MM.1S (cell line): ENCODE measurements at regions not wholly inside any gene's neighbourhood (a gene's known extent, or its start where the extent isn't known, plus 50 kb on each side); places are given as distances from the start of the nearest gene placed in this dataset.

ENCODE experiments used
- DNase-seq: peaks from one replicate; pipeline ENCODE4 v3.0.0-alpha.2; 2015
- H2AFZ ChIP-seq: fragments of 300-600 bp; sonication (generic); 2 replicates; pipeline ENCODE4 v1.6.0; 2016; ENCODE audit warnings: antibody characterized with exemption, low read length
- H3F3A ChIP-seq: fragments of 300-600 bp; sonication (generic); 2 replicates; pipeline ENCODE4 v1.6.1; 2016; ENCODE audit warnings: mild to moderate bottlenecking, antibody characterized with exemption, low read length, moderate library complexity, mixed read lengths; ENCODE audit not compliant: insufficient read depth
- H3K27ac ChIP-seq: fragments of 300-600 bp; sonication (generic); 2 replicates; pipeline ENCODE4 v1.5.1; 2016; ENCODE audit warnings: mild to moderate bottlenecking, low read length
- H3K27me3 ChIP-seq: fragments of 300-600 bp; sonication (generic); replicated peaks from 2 replicates; pipeline ENCODE4 v1.6.0; 2016; ENCODE audit warnings: low read length; ENCODE audit not compliant: insufficient read depth
- H3K36me3 ChIP-seq: fragments of 300-600 bp; sonication (generic); replicated peaks from 2 replicates; pipeline ENCODE4 v1.6.1; 2016; ENCODE audit warnings: mild to moderate bottlenecking, low read length, mixed read lengths; ENCODE audit not compliant: insufficient read depth
- H3K4me1 ChIP-seq: fragments of 300-600 bp; sonication (generic); 2 replicates; pipeline ENCODE4 v1.6.1; 2016; ENCODE audit warnings: low read length, mixed read lengths
- H3K4me2 ChIP-seq: fragments of 300-600 bp; sonication (generic); 2 replicates; pipeline ENCODE4 v1.6.0; 2016; ENCODE audit warnings: low read depth, low read length
- H3K4me3 ChIP-seq: fragments of 300-600 bp; sonication (generic); 2 replicates; pipeline ENCODE4 v1.5.1; 2016; ENCODE audit warnings: low read length, mixed read lengths
- H3K79me2 ChIP-seq: fragments of 300-600 bp; sonication (generic); 2 replicates; pipeline ENCODE4 v1.6.1; 2016; ENCODE audit warnings: mixed run types, low read length, mixed read lengths
- H3K9ac ChIP-seq: fragments of 300-600 bp; sonication (generic); 2 replicates; pipeline ENCODE4 v1.6.1; 2016; ENCODE audit warnings: low read length, mixed read lengths
- H3K9me2 ChIP-seq: fragments of 300-600 bp; sonication (generic); replicated peaks from 2 replicates; pipeline ENCODE4 v1.6.1; 2016; ENCODE audit warnings: mild to moderate bottlenecking, low read length, mixed read lengths; ENCODE audit not compliant: insufficient read depth
- H3K9me3 ChIP-seq: fragments of 300-600 bp; sonication (generic); replicated peaks from 2 replicates; pipeline ENCODE4 v1.6.1; 2016; ENCODE audit warnings: mild to moderate bottlenecking, low read length, mixed read lengths; ENCODE audit not compliant: insufficient read depth
- H4K20me1 ChIP-seq: fragments of 300-600 bp; sonication (generic); 2 replicates; pipeline ENCODE4 v1.6.1; 2016; ENCODE audit warnings: mild to moderate bottlenecking, low read length, moderate library complexity, mixed read lengths; ENCODE audit not compliant: insufficient read depth
- EZH2 ChIP-seq: fragments of 300-600 bp; sonication (generic); optimal IDR thresholded peaks from 2 replicates; pipeline ENCODE3; 2017; ENCODE audit warnings: low read depth, mild to moderate bottlenecking, antibody characterized with exemption, low read length, mixed read lengths
- EZH2phosphoT487 ChIP-seq: fragments of 300-600 bp; sonication (generic); IDR thresholded peaks from 2 replicates; pipeline ENCODE4 v1.6.1; 2018; ENCODE audit warnings: antibody characterized with exemption, low read length
- TF ChIP-seq, protein P1 (sequence below): fragments of 300-600 bp; sonication (generic); IDR thresholded peaks from 2 replicates; pipeline ENCODE4 v1.5.1; 2016; ENCODE audit warnings: antibody characterized with exemption, low read length, mixed read lengths

DNA sequence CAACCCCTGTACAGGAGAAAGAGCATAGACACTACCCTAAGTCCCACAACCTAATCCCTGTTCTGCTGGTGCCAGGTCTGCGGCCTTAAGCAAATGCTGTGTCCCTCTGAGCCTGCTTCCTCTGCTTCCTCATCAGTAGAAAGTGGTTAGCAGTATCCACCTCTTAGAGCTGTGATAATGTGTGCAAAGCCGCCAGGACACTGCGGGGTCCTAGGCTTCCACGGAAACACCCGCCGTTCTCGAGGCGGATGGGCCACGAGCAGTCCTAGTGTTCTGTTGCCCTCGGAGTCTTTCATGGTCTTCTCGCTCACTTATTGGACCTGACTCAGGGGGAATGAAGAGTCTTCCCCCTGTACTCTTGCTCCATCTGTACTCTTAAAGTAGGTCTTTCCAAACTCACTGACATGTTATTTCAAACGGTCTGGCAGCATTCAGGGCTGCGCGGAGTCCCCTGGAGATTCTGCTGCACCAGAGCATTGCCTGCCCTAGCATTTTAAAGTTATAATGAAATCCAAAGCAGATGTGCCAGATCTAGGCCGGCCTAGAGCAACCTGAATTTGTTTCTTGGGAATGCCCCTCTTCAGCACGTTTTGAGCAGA lies 107.2 kb upstream of the ZNF236 start:
- H3K9ac ChIP-seq: no peak overlapping the region
- TF ChIP-seq EZH2: no peak
- no peak for TF ChIP-seq EZH2phosphoT487
- TF ChIP-seq, protein P1, sequence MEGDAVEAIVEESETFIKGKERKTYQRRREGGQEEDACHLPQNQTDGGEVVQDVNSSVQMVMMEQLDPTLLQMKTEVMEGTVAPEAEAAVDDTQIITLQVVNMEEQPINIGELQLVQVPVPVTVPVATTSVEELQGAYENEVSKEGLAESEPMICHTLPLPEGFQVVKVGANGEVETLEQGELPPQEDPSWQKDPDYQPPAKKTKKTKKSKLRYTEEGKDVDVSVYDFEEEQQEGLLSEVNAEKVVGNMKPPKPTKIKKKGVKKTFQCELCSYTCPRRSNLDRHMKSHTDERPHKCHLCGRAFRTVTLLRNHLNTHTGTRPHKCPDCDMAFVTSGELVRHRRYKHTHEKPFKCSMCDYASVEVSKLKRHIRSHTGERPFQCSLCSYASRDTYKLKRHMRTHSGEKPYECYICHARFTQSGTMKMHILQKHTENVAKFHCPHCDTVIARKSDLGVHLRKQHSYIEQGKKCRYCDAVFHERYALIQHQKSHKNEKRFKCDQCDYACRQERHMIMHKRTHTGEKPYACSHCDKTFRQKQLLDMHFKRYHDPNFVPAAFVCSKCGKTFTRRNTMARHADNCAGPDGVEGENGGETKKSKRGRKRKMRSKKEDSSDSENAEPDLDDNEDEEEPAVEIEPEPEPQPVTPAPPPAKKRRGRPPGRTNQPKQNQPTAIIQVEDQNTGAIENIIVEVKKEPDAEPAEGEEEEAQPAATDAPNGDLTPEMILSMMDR: no peak

DNA sequence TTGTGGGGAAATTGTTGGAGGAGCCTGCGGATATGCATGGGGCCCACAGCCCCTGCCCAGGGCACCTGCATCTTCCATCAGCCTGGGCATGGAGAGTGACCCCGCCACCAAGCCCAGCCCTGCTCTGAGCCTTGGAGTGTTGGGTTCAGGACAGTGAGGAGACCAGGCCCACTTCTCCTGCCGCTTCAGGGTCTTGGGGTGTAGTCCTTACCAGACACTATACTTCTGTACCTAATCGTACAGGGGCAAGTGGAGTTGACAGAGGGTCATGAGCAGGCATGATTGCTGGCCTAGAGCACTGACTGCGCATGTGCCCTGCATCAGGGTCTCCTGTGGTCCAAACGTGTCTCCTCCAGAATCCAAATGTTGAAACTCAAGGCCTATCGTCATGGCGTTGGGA lies 108.9 kb upstream of the ZNF236 start:
- Histone ChIP-seq H4K20me1 (no peaks in the 10 kb centered on the region), H3K36me3 (no peaks in the 10 kb centered on the region), H3K27me3 (no peaks in the 10 kb centered on the region), H3K9ac (no peak overlapping the region), H3F3A (no peaks in the 10 kb centered on the region), H3K4me2 (no peak overlapping the region), H3K4me1 (no peaks in the 10 kb centered on the region), H3K4me3 (no peak overlapping the region), H3K79me2 (no peaks in the 10 kb centered on the region), H3K9me2 (no peaks in the 10 kb centered on the region), H3K9me3 (no peaks in the 10 kb centered on the region), H2AFZ (no peak overlapping the region), H3K27ac (no peak overlapping the region)
- TF ChIP-seq EZH2phosphoT487: no peak
- TF ChIP-seq, protein P1: no peak
- TF ChIP-seq EZH2: no peak
- DNase-seq: no peak

More for the DNA sequence above, 107.2 kb upstream of the ZNF236 start:
- H3K9me3 ChIP-seq: no peaks in the 10 kb centered on the region
- no peaks in the 10 kb centered on the region for H3K36me3 ChIP-seq
- H3K4me3 ChIP-seq: no peak overlapping the region
- no peaks in the 10 kb centered on the region for H3K4me1 ChIP-seq
- H3K79me2 ChIP-seq: no peaks in the 10 kb centered on the region
- H2AFZ ChIP-seq: no peak overlapping the region
- H4K20me1 ChIP-seq: no peaks in the 10 kb centered on the region
- H3K27ac ChIP-seq: no peak overlapping the region
- H3F3A ChIP-seq: no peaks in the 10 kb centered on the region
- H3K4me2 ChIP-seq: no peak overlapping the region
- no peak for DNase-seq
- no peaks in the 10 kb centered on the region for H3K27me3 ChIP-seq
- H3K9me2 ChIP-seq: no peaks in the 10 kb centered on the region

DNA sequence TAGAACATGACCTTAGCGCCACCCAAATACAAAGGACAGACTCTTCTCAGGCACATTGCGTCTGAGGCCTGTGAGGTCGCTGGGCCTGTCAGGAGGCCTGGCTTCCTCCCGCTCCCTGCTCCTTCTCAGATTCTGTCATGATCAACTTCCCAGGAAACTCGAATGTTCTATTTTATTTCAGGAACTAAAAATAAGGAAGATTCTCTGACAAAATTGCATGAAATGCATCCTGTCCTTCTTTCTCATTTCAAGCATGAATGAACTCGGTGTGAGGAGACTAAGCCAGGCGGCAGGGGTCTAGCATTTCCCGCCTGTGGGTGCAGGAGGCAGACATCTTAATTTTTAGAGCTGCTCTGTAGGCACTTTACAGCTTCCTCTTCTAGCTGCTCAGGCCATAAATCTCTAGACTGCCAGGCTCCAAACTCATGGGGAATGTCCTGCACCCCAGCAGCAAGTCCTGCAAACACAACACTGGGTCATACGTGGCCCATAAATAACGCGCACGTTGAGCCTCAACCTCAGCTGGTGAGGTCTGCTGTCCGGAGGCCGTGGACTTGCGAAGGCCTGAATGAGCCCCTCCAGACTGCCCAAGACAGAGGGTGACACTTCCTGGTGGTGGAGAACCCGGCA lies 109.7 kb upstream of the ZNF236 start:
- Histone ChIP-seq H3K4me2 (no peak overlapping the region), H3K79me2 (no peaks in the 10 kb centered on the region), H3K9me2 (no peaks in the 10 kb centered on the region), H3K36me3 (no peaks in the 10 kb centered on the region), H3K4me1 (no peaks in the 10 kb centered on the region), H3K4me3 (no peak overlapping the region), H3K9ac (no peak overlapping the region), H3F3A (no peaks in the 10 kb centered on the region), H3K9me3 (no peaks in the 10 kb centered on the region), H4K20me1 (no peaks in the 10 kb centered on the region), H3K27me3 (no peaks in the 10 kb centered on the region), H2AFZ (no peak overlapping the region), H3K27ac (no peak overlapping the region)
- TF ChIP-seq, protein P1: no peak
- TF ChIP-seq EZH2: no peak
- TF ChIP-seq EZH2phosphoT487: no peak
- no peak for DNase-seq
